ENCODE measurements at regions not wholly inside any gene's neighbourhood (a gene's known extent, or its start where the extent isn't known, plus 50 kb on each side); places are given as distances from the start of the nearest gene placed in this dataset.

DNA sequence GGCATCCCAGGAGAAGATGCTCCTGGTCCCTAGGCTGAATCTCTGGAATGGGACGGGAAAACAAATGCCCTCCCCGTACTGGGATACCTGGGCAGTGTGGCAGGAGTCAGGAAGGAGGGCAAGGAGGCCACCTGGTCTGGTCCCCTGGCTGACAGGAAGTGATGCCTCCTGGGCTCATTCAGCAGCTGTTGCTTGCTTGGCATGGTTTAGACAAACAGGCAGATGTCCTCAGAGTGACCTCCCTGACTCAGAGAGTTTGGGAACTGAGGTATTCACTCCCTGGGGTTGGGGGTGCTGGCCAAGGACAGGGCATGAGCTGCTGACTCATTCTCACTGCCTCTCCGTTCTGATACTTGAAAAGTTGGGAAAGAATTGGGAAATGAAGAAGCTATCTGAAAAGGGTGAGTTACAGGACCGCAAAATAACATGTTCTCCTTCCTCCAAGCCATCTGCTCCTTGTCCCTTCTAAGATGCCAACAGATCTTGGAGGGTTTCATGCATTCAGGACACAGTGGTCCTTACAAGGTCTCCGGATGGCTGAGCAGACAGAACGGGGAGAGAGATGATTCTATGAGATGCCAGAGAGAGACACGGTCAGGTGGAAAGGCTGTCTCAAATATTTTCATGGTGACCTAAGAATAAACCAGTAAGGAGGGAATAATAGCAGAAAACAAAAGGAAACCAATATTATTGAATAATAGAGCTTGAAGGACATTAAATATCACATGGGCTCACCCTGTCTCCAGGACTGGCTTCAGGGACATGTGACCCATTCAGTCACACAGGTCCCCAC lies 534.5 kb downstream of the BNC2 start:
- no peaks in the 10 kb centered on the region for H3K4me1 Mint-ChIP-seq
- no peak overlapping the region for H3K4me3 Mint-ChIP-seq
- H3K9me3 Mint-ChIP-seq: peaks cover 15% of the 10 kb centered on the region
- ATAC-seq (replicated peaks): no peak
- H3K36me3 Mint-ChIP-seq (ENCODE audit: low read depth): no peaks in the 10 kb centered on the region
- H3K27ac Mint-ChIP-seq: no peak overlapping the region
- no peaks in the 10 kb centered on the region for H3K27me3 Mint-ChIP-seq

DNA sequence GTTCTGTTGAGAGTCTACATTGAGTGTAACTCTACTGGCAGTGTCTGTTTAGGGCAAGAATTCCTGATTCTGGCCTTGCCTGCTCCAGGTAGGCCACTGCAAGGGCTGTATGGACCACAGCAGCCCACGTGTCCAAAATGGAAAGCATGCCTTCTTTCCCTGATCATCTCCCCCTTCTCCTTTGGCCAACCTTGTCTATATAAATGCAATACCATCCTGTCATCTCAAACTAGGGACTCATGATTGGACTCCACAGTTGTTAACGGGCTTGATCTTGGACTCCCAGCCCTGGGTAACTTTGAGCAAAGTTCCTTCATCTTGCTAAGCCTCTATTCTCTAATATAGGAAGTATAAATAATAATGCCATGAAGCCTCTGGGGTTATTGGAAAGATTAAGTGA lies 533.6 kb downstream of the BNC2 start:
- ATAC-seq (replicated peaks): no peak
- Mint-ChIP-seq H3K4me3 (no peak overlapping the region), H3K4me1 (no peaks in the 10 kb centered on the region), H3K9me3 (peaks cover 15% of the 10 kb centered on the region), H3K27ac (no peak overlapping the region), H3K27me3 (no peaks in the 10 kb centered on the region), H3K36me3 (ENCODE audit: low read depth) (no peaks in the 10 kb centered on the region)

DNA sequence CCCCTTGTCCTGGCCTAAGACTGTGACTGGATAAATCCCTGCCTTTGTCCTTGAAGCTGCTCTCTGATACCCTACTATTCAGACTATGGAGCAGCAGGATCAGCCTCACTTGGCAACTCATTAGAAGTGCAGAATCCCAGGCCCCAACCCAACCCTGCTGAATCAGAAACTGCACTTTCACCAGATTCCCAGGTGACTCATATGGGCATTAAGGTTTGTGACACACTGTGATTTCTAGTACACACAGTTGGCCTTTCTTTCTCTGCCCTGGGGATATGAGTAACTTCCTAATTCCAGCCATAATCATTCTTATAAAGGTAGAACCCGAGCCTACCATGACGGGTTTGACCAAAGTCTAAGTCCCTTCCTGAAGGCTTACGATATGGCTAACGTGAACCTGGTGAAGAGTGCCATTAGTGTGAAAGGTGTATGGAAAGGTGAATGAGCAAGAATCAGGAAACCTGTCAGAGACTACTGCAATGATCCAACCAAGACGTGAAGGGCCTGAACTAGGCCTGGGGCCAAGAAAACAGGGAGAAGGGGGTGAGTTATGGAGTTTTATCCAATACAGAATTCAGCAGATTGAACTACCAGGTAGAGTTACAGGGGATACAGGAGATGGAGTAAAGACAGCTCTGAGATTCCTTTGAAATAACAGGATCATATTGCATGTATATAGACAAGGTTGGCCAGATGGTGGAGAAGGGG lies 533.0 kb downstream of the BNC2 start:
- peaks cover 15% of the 10 kb centered on the region for H3K9me3 Mint-ChIP-seq
- no peak overlapping the region for H3K27ac Mint-ChIP-seq
- no peaks in the 10 kb centered on the region for H3K36me3 Mint-ChIP-seq (ENCODE audit: low read depth)
- no peaks in the 10 kb centered on the region for H3K4me1 Mint-ChIP-seq
- no peak for ATAC-seq (replicated peaks)
- H3K4me3 Mint-ChIP-seq: no peak overlapping the region
- no peaks in the 10 kb centered on the region for H3K27me3 Mint-ChIP-seq

DNA sequence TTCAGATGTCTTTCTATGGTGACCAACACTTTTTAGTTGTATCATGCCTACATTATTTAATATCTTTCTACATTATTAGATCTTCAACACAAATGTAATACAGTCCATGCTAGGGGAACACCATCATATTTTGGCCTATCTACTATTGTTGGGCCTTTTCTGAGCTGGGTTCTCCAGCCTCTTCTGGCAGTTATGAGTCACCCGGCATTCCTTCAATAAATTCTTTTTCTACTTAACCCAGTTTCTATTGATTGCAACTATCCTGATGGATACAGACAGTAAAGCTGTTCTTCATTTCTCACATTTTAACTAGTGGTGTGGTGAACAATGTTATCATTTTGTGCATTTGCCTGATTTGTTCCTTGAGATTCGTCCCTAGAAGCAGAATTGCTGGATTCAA lies 529.3 kb downstream of the BNC2 start:
- no peak for ATAC-seq (replicated peaks)
- Mint-ChIP-seq H3K27ac (no peak overlapping the region), H3K27me3 (no peaks in the 10 kb centered on the region), H3K4me3 (no peak overlapping the region), H3K36me3 (ENCODE audit: low read depth) (no peaks in the 10 kb centered on the region), H3K4me1 (no peaks in the 10 kb centered on the region), H3K9me3 (peaks cover 5% of the 10 kb centered on the region)

DNA sequence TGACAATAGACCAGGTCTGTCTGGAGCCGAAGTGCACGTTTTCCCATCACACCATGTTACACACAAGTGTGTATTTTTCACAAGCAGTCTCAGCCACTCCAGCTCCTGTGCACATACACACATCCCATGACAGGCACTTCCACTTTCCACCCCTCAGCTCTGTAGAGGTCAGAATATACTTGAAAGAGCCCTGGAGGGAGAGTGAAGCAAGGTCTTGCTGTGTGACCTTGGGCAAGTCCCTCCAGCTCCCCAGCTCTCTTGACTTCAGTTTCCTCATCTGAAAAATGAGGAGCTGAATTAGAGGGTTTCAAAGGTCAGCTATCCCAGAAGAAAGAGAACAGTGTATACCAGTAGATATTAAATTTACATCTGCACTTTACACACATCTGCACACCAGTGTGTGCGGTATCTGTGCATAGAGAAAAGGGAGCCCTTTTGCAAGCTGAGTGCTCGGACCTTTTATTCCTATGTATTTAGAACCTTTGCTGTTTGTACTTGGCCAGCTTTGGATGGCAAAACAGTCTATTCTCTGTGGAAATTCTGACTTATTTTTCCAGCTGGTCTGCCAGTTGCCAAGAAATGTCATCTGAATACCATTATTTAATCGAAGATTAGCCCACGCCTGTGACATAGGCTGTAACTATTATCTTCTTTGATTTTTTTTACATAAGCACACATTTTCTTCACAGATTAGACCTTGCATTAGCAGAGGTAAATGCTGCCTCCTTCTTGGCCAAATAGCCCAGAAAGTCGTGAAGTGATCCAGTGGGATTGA lies 528.0 kb downstream of the BNC2 start:
- Mint-ChIP-seq H3K4me1 (no peaks in the 10 kb centered on the region), H3K27ac (no peak overlapping the region), H3K9me3 (peaks cover 9% of the 10 kb centered on the region), H3K36me3 (ENCODE audit: low read depth) (no peaks in the 10 kb centered on the region), H3K27me3 (no peaks in the 10 kb centered on the region), H3K4me3 (no peak overlapping the region)
- ATAC-seq (replicated peaks): no peak

DNA sequence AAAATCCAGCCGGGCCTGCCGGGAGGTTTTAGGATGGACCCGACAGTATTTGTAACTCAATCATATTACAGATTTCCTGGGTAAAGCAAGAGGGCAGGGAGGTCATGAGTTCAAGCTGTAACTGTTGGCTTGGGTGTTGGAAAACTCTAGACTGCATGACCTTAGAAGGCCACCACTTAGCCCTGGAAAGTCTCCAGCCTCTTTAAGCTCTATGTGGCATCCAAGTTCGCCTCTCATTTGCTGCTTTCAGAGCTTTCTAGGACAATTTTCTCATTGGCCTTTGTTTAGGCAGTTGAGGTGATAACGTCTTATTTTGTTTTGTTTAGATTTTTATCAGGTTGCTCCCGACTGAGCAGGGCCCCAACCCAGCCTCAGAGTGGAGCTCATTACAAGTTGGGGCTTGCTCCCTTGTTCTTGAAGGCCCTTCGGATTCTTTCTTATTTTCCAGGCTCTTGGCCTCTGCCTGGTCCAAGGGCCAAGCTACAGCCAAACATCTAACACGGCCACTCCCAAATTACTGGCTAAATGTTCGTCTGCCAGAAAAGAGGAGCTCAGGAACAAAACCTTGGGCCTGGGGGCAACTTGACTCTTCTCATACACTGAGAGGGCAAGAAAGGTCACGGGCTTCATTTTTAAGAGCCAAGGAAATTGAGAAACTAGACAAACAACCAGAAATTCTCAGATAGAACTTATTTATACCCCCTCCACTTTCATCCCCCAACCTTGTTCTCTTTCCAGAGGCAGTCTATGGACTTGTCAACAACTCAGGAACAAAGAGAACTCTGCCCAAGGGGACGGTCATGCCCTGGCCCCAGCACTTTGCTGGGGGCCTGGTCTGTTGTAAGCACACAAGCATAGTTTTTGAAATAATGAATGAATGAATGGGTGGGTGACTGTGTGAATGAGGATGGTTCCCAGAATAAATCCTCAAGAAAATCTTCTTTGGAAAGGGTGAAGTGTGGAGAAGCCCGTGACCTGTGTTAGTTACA lies 526.9 kb downstream of the BNC2 start:
- no peak for ATAC-seq (replicated peaks)
- Mint-ChIP-seq H3K4me3 (no peak overlapping the region), H3K27me3 (no peaks in the 10 kb centered on the region), H3K9me3 (peaks cover 9% of the 10 kb centered on the region), H3K27ac (no peak overlapping the region), H3K4me1 (no peaks in the 10 kb centered on the region), H3K36me3 (ENCODE audit: low read depth) (no peaks in the 10 kb centered on the region)

DNA sequence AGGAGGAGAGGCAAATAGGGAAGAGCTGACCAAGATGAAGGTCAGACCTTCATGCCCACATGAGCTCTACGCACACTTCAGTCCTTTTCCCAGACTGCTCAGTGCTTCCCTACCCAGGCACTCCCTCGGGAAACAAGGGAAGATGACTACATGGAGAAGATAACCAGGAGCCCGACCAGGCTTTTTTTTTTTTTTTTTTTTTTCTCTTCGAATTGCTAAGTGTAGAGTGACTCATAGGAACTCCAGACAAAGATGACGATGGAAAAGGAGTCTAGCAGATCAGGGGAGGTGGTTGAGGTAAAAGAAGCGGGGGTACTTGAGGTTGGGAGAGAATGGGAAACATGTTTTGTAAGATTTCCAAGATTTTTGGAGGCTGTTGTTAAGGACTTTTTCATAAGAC lies 526.1 kb downstream of the BNC2 start:
- H3K27me3 Mint-ChIP-seq: no peaks in the 10 kb centered on the region
- no peaks in the 10 kb centered on the region for H3K4me1 Mint-ChIP-seq
- ATAC-seq (replicated peaks): no peak
- H3K4me3 Mint-ChIP-seq: no peak overlapping the region
- no peak overlapping the region for H3K27ac Mint-ChIP-seq
- H3K9me3 Mint-ChIP-seq: peaks cover 5% of the 10 kb centered on the region
- no peaks in the 10 kb centered on the region for H3K36me3 Mint-ChIP-seq (ENCODE audit: low read depth)

DNA sequence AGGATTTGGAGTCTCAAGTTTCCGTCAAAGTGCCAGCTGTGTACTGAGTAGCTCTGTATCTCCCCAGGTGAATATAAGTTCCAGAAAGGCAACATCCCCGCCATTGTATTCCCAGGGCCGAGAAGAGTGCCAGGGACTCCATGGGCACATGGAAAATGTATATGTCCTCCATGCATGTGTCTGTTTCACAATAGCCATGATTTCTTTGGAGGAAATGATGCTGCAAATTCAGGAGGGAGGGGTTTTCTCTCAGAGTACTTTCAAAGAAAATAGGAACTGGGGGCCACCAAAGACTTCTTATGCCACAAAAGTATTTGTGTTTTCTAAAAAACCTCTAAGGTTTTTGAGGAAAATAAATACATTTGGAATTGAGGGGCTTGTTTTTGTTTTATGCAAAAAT lies 524.6 kb downstream of the BNC2 start:
- no peaks in the 10 kb centered on the region for H3K27me3 Mint-ChIP-seq
- ATAC-seq (replicated peaks): no peak
- no peaks in the 10 kb centered on the region for H3K4me1 Mint-ChIP-seq
- H3K27ac Mint-ChIP-seq: no peak overlapping the region
- H3K36me3 Mint-ChIP-seq (ENCODE audit: low read depth): no peaks in the 10 kb centered on the region
- H3K4me3 Mint-ChIP-seq: no peak overlapping the region
- peaks cover 5% of the 10 kb centered on the region for H3K9me3 Mint-ChIP-seq

DNA sequence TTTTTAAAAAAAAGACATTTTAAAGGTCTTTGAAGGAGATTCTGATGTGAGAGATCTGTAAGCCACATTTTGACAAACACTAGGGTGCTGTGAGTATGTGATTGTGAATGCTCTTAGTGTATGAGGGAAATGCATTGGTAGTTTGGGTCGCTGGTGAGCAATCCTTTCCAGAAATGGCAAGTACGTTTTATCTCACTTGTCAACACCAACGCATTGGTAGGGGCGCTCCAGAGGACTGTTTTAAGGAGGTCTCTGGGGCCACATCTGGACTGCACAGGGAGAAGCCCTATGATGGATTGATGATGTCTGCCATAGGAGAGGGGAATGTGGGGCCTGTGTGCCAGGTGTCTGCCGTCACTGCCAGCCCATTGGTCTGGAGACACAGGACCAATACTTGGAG lies 522.6 kb downstream of the BNC2 start:
- Mint-ChIP-seq H3K9me3 (peaks cover 5% of the 10 kb centered on the region), H3K36me3 (ENCODE audit: low read depth) (no peaks in the 10 kb centered on the region), H3K4me3 (no peak overlapping the region), H3K27me3 (no peaks in the 10 kb centered on the region), H3K27ac (no peak overlapping the region), H3K4me1 (no peaks in the 10 kb centered on the region)
- ATAC-seq (replicated peaks): no peak

DNA sequence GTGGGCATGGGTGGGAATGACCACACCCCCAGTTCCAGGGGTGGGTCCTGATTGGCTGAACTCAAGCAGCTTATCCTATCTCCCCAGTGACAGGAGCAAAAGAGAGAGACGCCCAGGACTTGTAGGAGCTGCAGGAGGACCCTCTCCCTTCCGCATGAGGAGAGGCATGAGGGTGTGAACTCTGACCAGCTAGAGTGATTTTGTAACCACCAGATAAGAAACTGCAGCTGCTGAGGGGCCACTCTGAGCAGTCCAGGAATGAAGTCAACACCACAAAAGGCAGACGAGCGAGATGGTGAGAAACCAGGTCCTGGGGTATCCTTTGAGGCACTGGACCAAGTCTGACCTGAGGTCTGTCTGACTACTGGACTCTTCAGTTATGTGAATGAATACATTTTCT lies 521.9 kb downstream of the BNC2 start:
- Mint-ChIP-seq H3K4me3 (no peak overlapping the region), H3K27me3 (no peaks in the 10 kb centered on the region), H3K9me3 (peaks cover 5% of the 10 kb centered on the region), H3K36me3 (ENCODE audit: low read depth) (no peaks in the 10 kb centered on the region), H3K27ac (no peak overlapping the region), H3K4me1 (no peaks in the 10 kb centered on the region)
- no peak for ATAC-seq (replicated peaks)

DNA sequence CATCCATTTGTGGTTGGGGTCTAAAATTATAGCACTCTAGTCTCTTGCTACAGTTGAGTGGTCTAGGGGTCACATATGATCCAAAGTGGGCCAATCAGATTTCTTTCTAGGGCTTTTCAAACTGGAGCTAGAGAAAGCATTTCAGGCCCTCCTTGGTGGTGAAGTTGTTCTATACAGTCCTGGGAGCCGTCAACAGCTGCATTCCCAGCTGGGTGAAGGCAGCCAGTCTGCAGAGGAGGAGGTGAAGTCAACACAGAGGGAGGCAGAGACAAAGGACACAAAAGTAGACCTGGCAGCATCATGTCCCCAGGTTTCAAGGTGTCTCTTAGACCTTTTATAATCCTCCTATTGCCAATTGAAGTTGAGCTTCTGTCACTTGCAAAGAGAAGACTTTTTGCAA lies 518.2 kb downstream of the BNC2 start:
- no peak overlapping the region for H3K27ac Mint-ChIP-seq
- no peaks in the 10 kb centered on the region for H3K4me1 Mint-ChIP-seq
- no peaks in the 10 kb centered on the region for H3K27me3 Mint-ChIP-seq
- no peaks in the 10 kb centered on the region for H3K36me3 Mint-ChIP-seq (ENCODE audit: low read depth)
- no peak for ATAC-seq (replicated peaks)
- H3K9me3 Mint-ChIP-seq: peaks cover 6% of the 10 kb centered on the region
- no peak overlapping the region for H3K4me3 Mint-ChIP-seq

DNA sequence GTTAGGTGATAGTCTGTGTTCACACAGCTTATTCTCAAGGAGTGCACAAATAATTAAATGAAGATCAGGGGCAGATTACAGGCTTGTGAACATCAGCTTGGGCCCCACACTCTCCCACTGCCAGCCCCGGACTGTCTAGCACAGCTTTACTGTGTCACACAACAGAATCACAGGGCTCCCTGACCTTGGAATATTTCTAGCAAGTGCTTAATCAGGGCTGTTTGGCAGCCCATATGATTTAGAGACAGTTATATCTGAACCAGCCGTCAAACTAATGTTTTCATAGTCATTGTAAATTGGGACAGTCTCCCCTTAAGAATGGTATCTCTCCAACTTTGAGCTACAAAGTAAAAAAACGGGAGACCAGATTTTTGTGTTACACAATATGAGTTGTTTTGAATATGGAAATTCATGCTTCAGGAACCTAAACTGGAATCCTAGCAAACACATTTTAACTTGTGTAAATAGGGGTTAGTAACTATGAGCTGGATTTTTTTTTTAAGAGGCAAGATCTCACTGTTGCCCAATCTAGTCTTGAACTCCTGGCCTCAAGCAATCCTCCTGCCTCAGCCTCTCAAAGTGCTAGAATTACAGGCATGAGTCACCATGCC lies 517.6 kb downstream of the BNC2 start:
- Mint-ChIP-seq H3K4me3 (no peak overlapping the region), H3K9me3 (peaks cover 4% of the 10 kb centered on the region), H3K27me3 (no peaks in the 10 kb centered on the region), H3K27ac (no peak overlapping the region), H3K36me3 (ENCODE audit: low read depth) (no peaks in the 10 kb centered on the region), H3K4me1 (no peaks in the 10 kb centered on the region)
- no peak for ATAC-seq (replicated peaks)

DNA sequence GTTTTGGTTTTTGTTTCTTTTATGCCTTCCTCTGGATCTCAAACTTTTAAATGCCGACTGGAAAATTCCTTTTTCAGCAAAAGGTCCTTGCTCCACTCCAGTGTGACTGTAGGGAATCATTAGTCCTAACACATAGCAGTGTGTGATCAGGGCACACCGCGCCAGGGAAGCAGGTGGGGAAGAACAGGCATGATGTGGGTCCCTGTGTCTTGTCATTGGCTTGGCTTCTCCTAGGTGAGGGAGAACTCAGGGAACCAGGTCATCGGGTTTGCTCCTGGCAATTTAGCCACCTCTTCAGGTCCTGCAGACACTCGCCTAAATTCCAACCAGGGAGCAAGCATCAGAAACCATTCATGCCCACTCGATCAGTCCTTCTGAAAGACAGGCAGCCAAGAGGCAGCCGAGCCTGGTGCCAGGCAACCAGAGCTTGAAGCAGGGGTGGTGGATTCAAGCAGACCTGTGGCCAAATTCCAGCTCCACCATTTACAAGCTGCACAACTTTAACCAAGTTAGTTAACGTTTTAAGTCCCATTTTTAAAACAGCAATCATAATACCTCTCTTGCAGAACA lies 514.2 kb downstream of the BNC2 start:
- Mint-ChIP-seq H3K4me3 (no peak overlapping the region), H3K27me3 (no peaks in the 10 kb centered on the region), H3K27ac (no peak overlapping the region), H3K9me3 (peaks cover 8% of the 10 kb centered on the region), H3K36me3 (ENCODE audit: low read depth) (no peaks in the 10 kb centered on the region), H3K4me1 (no peaks in the 10 kb centered on the region)
- no peak for ATAC-seq (replicated peaks)
